A549 (cell line): ENCODE measurements at regions not wholly inside any gene's neighbourhood (a gene's known extent, or its start where the extent isn't known, plus 50 kb on each side); places are given as distances from the start of the nearest gene placed in this dataset.

Experiments used
- ATAC-seq, 2 experiments: fragments of 200-7000 bp in 1 of 2; fragments of >200 bp in 1 of 2; cut with Nextera tagmentation in 1 of 2; cut with Tn5 transposase in 1 of 2; 3 replicates each; pipeline versions ENCODE4 v1.8.0 to v1.9.1; 2018 to 2020; ENCODE audit warnings: mild to moderate bottlenecking in 1 of 2, moderate library complexity in 1 of 2
- CTCF ChIA-PET: fragments of 300-600 bp; sonication (Branson Sonifier 250); formaldehyde crosslinking; extraction: SDS; loops from one replicate; lab custom pipeline; 2021; ENCODE audit warnings: antibody characterized with exemption, inconsistent platforms; lab: Yijun Ruan, JAX
- POLR2A ChIA-PET: fragments of 350-600 bp; formaldehyde crosslinking; extraction: SDS; loops from one replicate; lab custom pipeline; 2021; ENCODE audit warnings: antibody characterized with exemption, inconsistent platforms; lab: Yijun Ruan, JAX
- DNase-seq, 2 experiments: peaks; one replicate each; pipeline versions ENCODE4 v3.0.0 to v3.0.0-alpha.2; 2011 to 2016; ENCODE audit warnings: low read depth in 1 of 2, low spot score in 1 of 2
- FAIRE-seq: peaks from 2 replicates; lab custom pipeline; 2011; peaks lifted over from hg19 to GRCh38; lab: Jason Lieb, UNC
- H3K27ac ChIP-seq, 2 experiments: fragments of >200 bp; sonication (Bioruptor Twin); formaldehyde crosslinking; 3 replicates each; pipeline ENCODE4 v1.5.1; 2016 to 2017
- H3K4me1 ChIP-seq: fragments of >200 bp; sonication (Bioruptor Twin); formaldehyde crosslinking; 3 replicates; pipeline ENCODE4 v1.6.1; 2016
- H3K4me2 ChIP-seq: fragments of >200 bp; sonication (Bioruptor Twin); formaldehyde crosslinking; 3 replicates; pipeline ENCODE4 v1.6.1; 2016
- H3K4me3 ChIP-seq: fragments of >200 bp; sonication (Bioruptor Twin); formaldehyde crosslinking; 3 replicates; pipeline ENCODE4 v1.5.1; 2016
- H3K9me3 ChIP-seq: fragments of >200 bp; sonication (Bioruptor Twin); formaldehyde crosslinking; 3 replicates; pipeline ENCODE4 v1.6.1; 2016
- CBX8 ChIP-seq: fragments of 200-600 bp; sonication (generic); IDR thresholded peaks from 2 replicates; pipeline ENCODE4 v1.6.1; 2016
- CEBPB ChIP-seq, 2 experiments: fragments of >200 bp in 1 of 2; sonication (Bioruptor Twin) in 1 of 2; formaldehyde crosslinking in 1 of 2; IDR thresholded peaks; 2 replicates each; pipeline ENCODE4 v1.6.1; 2012 to 2016
- HDAC2 ChIP-seq: fragments of 200-600 bp; sonication (generic); IDR thresholded peaks from 2 replicates; pipeline ENCODE4 v1.6.1; 2016
- HEYL ChIP-seq: fragments of 250-450 bp; sonication (Bioruptor Pico); IDR thresholded peaks from 2 replicates; pipeline ENCODE4 v1.8.0; 2021; ENCODE audit warnings: mild to moderate bottlenecking, moderate library complexity
- HOXB5 ChIP-seq: fragments of 250-450 bp; sonication (Bioruptor Pico); IDR thresholded peaks from 2 replicates; pipeline ENCODE4 v1.5.0; 2020; ENCODE audit warnings: mild to moderate bottlenecking, moderate library complexity
- JUNB ChIP-seq: fragments of >200 bp; sonication (Bioruptor Twin); formaldehyde crosslinking; IDR thresholded peaks from 2 replicates; pipeline ENCODE4 v1.6.1; 2016
- MAFK ChIP-seq: fragments of 450-650 bp; IDR thresholded peaks from 2 replicates; pipeline ENCODE4 v1.6.1; 2014; ENCODE audit not compliant: partially characterized antibody
- MYC ChIP-seq: IDR thresholded peaks from 2 replicates; pipeline ENCODE4 v1.6.1; 2012; ENCODE audit warnings: mild to moderate bottlenecking, inconsistent platforms, low read length, improper control_type of control experiment, borderline replicate concordance
- RAD21 ChIP-seq, 2 experiments: fragments of >200 bp in 1 of 2; sonication (Bioruptor Twin) in 1 of 2; formaldehyde crosslinking in 1 of 2; IDR thresholded peaks in 1 of 2; conservative IDR thresholded peaks in 1 of 2; 2 replicates in 1 of 2; 3 replicates in 1 of 2; pipeline ENCODE4 v1.6.1; 2012 to 2018; ENCODE audit warnings: inconsistent platforms in 1 of 2
- RCOR1 ChIP-seq: fragments of 150-350 bp; IDR thresholded peaks from 2 replicates; pipeline ENCODE4 v1.6.1; 2014; ENCODE audit warnings: antibody characterized with exemption, low read length, low read depth
- RNF2 ChIP-seq: fragments of 200-600 bp; sonication (generic); IDR thresholded peaks from 2 replicates; pipeline ENCODE4 v1.6.1; 2016; ENCODE audit warnings: low read depth, mild to moderate bottlenecking, antibody characterized with exemption, moderate library complexity, borderline replicate concordance
- TFCP2L1 ChIP-seq: fragments of 250-450 bp; sonication (Bioruptor Pico); IDR thresholded peaks from 2 replicates; pipeline ENCODE4 v1.5.0; 2021; ENCODE audit warnings: mild to moderate bottlenecking
- ZSCAN20 ChIP-seq: fragments of 250-450 bp; sonication (Bioruptor Pico); IDR thresholded peaks from 2 replicates; pipeline ENCODE4 v1.8.0; 2022; ENCODE audit warnings: mild to moderate bottlenecking, moderate library complexity
- WGBS: methylation state at CpG from one replicate; pipeline ENCODE4 v1.1.6; 2017; ENCODE audit errors: missing lambda C conversion rate; 5-methylcytosine and 5-hydroxymethylcytosine counted together
- TF ChIP-seq, protein P1 (sequence below): fragments of 200-600 bp; sonication (generic); IDR thresholded peaks from 2 replicates; pipeline ENCODE4 v1.6.1; 2016; ENCODE audit warnings: antibody characterized with exemption, mild to moderate bottlenecking, moderate library complexity
- TF ChIP-seq, protein P2 (sequence below): fragments of 150-350 bp; IDR thresholded peaks from 2 replicates; pipeline ENCODE4 v1.6.1; 2014; ENCODE audit warnings: low read depth, mild to moderate bottlenecking, low read length
- TF ChIP-seq, protein P3 (sequence below): IDR thresholded peaks from 2 replicates; pipeline ENCODE4 v1.6.1; 2012
- TF ChIP-seq, protein P4 (sequence below): fragments of >200 bp; sonication (Bioruptor Twin); formaldehyde crosslinking; IDR thresholded peaks from 3 replicates; pipeline ENCODE4 v1.6.1; 2016

DNA sequence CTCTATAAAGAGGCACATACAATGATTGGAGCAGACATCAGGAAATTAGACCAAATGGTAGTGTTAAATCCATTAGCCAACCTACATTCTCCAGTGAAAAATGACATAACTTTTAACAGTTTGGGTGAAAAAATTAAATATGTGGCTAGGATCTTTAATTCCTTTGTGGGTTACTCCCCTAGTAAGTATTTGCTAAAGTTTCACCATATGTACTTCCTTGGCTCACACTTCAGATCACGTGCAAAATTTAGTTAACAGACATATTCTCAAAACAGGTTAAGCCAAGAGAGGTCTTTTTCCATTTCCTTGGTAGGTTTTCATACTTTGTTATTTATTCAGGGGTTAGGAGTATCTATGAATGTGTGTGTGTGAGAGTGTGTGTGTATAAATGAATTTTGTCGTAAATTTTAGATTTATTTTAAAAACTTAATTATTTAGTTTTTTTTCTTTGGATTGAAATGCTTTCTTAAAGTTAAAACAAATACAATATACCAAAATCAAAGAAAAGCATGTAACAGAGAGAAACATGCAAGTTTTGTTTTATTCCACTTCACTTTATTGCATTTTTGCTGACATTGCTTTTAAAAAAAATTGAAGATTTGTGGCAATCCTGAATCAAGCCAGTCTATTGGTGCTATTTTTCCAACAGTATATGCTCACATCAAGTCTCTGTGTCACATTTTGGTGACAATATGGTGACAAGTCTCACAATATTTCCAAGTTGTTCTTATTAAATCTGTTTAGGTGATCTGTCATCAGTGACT, 258.7 kb downstream of the FLRT2 start:
- Histone ChIP-seq H3K27ac (no peak overlapping the region), H3K4me2 (no peak overlapping the region), H3K4me3 (no peak overlapping the region), H3K9me3 (no peaks in the 10 kb centered on the region), H3K4me1 (no peaks in the 10 kb centered on the region)
- ATAC-seq (no peak), DNase-seq (no peak), FAIRE-seq (no peak)
- ChIA-PET CTCF (no interaction called here), POLR2A (no interaction called here)
- WGBS = 2% methylated on average over 2 of the region's 2 CpGs
- TF ChIP-seq MAFK (peak; percentile 88), RCOR1 (no peak)

DNA sequence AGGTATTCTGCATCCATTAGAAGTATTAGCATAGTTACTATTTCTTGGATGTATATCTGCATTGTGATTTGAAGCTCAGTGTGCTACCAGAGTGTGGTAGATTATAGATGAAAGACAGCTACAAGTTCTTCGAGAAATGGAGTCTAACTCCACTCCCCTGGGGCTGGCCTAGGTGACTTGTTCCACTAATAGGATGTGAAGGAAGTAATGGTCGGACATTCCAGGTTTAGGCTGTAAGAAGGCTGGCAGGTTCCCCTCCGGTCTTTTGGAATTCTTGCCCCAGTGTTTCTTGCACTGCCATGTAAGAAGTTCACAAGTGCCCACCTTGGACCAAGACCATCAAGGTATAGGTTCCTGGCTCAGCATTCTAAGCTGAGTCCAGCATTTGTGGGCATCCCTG, 236.4 kb downstream of the FLRT2 start:
- Histone ChIP-seq H3K9me3 (no peaks in the 10 kb centered on the region), H3K4me3 (no peak overlapping the region), H3K27ac (no peak overlapping the region), H3K4me2 (no peak overlapping the region), H3K4me1 (no peaks in the 10 kb centered on the region)
- ChIA-PET CTCF (no interaction called here), POLR2A (no interaction called here)
- WGBS = 1% methylated on average over 3 of the region's 3 CpGs
- TF ChIP-seq RCOR1 (no peak), RAD21 (conservative IDR thresholded peaks at IDR 0.05 in 1 of 2, IDR thresholded peaks at IDR 0.05 in 1 of 2) (no peak), RNF2 (no peak), TFCP2L1 (CRISPR knock-in tag) (no peak), HOXB5 (CRISPR knock-in tag) (no peak), HEYL (CRISPR knock-in tag) (no peak), ZSCAN20 (CRISPR knock-in tag) (no peak), MYC (no peak), CBX8 (no peak), CEBPB (IDR thresholded peaks at IDR 0.05) (no peak)
- TF ChIP-seq, protein P1, sequence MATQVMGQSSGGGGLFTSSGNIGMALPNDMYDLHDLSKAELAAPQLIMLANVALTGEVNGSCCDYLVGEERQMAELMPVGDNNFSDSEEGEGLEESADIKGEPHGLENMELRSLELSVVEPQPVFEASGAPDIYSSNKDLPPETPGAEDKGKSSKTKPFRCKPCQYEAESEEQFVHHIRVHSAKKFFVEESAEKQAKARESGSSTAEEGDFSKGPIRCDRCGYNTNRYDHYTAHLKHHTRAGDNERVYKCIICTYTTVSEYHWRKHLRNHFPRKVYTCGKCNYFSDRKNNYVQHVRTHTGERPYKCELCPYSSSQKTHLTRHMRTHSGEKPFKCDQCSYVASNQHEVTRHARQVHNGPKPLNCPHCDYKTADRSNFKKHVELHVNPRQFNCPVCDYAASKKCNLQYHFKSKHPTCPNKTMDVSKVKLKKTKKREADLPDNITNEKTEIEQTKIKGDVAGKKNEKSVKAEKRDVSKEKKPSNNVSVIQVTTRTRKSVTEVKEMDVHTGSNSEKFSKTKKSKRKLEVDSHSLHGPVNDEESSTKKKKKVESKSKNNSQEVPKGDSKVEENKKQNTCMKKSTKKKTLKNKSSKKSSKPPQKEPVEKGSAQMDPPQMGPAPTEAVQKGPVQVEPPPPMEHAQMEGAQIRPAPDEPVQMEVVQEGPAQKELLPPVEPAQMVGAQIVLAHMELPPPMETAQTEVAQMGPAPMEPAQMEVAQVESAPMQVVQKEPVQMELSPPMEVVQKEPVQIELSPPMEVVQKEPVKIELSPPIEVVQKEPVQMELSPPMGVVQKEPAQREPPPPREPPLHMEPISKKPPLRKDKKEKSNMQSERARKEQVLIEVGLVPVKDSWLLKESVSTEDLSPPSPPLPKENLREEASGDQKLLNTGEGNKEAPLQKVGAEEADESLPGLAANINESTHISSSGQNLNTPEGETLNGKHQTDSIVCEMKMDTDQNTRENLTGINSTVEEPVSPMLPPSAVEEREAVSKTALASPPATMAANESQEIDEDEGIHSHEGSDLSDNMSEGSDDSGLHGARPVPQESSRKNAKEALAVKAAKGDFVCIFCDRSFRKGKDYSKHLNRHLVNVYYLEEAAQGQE = no peak
- TF ChIP-seq, protein P2, sequence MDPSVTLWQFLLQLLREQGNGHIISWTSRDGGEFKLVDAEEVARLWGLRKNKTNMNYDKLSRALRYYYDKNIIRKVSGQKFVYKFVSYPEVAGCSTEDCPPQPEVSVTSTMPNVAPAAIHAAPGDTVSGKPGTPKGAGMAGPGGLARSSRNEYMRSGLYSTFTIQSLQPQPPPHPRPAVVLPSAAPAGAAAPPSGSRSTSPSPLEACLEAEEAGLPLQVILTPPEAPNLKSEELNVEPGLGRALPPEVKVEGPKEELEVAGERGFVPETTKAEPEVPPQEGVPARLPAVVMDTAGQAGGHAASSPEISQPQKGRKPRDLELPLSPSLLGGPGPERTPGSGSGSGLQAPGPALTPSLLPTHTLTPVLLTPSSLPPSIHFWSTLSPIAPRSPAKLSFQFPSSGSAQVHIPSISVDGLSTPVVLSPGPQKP = no peak
- FAIRE-seq (no peak), ATAC-seq (no peak), DNase-seq (no peak)

DNA sequence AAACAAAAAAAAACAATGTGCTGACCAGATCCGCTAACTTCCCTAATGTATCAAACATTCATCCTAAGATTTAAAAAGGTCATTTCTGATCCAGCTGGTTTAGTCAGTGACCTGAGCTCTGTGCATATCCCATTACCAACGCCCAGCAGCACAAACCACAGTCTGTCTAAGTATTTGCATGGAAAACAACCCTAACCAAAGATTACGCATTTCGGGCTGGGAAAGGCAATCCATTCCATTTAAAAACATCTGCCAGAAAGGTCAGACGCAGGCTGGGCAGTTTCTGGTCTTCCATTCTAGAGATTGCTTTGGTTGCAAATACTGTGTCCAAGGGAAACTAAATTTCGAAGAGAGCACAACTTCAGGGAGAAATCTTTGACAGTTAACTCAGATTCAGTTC, 234.9 kb downstream of the FLRT2 start:
- Histone ChIP-seq H3K4me3 (no peak overlapping the region), H3K27ac (no peak overlapping the region), H3K4me1 (no peaks in the 10 kb centered on the region), H3K9me3 (no peaks in the 10 kb centered on the region), H3K4me2 (no peak overlapping the region)
- WGBS = 2% methylated on average over 6 of the region's 6 CpGs
- ChIA-PET POLR2A (no interaction called here), CTCF (no interaction called here)
- no peak for ATAC-seq
- DNase-seq = no peak
- TF ChIP-seq HOXB5 (CRISPR knock-in tag) = no peak
- no peak for TF ChIP-seq JUNB
- TF ChIP-seq ZSCAN20 (CRISPR knock-in tag) = no peak
- TF ChIP-seq CEBPB (IDR thresholded peaks at IDR 0.05) = no peak
- TF ChIP-seq, protein P3, sequence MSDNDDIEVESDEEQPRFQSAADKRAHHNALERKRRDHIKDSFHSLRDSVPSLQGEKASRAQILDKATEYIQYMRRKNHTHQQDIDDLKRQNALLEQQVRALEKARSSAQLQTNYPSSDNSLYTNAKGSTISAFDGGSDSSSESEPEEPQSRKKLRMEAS = no peak
- TF ChIP-seq, protein P4, sequence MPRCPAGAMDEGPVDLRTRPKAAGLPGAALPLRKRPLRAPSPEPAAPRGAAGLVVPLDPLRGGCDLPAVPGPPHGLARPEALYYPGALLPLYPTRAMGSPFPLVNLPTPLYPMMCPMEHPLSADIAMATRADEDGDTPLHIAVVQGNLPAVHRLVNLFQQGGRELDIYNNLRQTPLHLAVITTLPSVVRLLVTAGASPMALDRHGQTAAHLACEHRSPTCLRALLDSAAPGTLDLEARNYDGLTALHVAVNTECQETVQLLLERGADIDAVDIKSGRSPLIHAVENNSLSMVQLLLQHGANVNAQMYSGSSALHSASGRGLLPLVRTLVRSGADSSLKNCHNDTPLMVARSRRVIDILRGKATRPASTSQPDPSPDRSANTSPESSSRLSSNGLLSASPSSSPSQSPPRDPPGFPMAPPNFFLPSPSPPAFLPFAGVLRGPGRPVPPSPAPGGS = no peak
- no peak for TF ChIP-seq HDAC2
- FAIRE-seq = no peak
